ENCODE measurements at regions not wholly inside any gene's neighbourhood (a gene's known extent, or its start where the extent isn't known, plus 50 kb on each side); places are given as distances from the start of the nearest gene placed in this dataset.
A peak's percentile ranks its signal among the peaks of the same experiment; 100 is the strongest.

DNA sequence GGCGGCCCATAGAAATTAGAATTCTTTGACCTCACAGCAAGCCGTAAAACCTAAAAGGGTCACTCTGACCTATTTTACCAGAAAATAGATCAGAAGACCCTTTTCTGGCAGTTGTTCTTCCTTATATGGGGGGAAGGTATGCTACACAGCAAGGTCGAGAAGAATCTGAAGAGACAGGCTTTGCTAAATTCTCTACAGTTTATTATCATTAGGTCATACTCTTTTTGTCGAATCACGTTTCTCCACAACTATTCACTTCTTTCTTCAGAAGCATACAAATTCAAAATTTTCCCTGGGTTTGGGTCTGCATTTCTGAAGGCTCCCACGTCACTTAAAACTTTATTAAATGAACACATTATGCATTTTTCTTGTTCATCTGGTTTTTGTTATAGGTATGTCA is 229.5 kb upstream of the GRM7 start:
- H2AFZ ChIP-seq (ENCODE audit: low read length): no peak overlapping the region
- H3F3A ChIP-seq (ENCODE audit: insufficient read depth, low read length): no peaks in the 10 kb centered on the region
- H3K36me3 ChIP-seq (replicated peaks; ENCODE audit: insufficient read depth, low read length): no peaks in the 10 kb centered on the region
- no peak overlapping the region for H3K27ac ChIP-seq (ENCODE audit: low read length)
- TF ChIP-seq EZH2 (optimal IDR thresholded peaks at IDR 0.05; ENCODE audit: low read depth, low read length) (no peak), EZH2phosphoT487 (IDR thresholded peaks at IDR 0.05; ENCODE audit: low read length) (no peak)
- TF ChIP-seq, protein P1, sequence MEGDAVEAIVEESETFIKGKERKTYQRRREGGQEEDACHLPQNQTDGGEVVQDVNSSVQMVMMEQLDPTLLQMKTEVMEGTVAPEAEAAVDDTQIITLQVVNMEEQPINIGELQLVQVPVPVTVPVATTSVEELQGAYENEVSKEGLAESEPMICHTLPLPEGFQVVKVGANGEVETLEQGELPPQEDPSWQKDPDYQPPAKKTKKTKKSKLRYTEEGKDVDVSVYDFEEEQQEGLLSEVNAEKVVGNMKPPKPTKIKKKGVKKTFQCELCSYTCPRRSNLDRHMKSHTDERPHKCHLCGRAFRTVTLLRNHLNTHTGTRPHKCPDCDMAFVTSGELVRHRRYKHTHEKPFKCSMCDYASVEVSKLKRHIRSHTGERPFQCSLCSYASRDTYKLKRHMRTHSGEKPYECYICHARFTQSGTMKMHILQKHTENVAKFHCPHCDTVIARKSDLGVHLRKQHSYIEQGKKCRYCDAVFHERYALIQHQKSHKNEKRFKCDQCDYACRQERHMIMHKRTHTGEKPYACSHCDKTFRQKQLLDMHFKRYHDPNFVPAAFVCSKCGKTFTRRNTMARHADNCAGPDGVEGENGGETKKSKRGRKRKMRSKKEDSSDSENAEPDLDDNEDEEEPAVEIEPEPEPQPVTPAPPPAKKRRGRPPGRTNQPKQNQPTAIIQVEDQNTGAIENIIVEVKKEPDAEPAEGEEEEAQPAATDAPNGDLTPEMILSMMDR (IDR thresholded peaks at IDR 0.05; ENCODE audit: low read length): no peak
- no peaks in the 10 kb centered on the region for H3K9me2 ChIP-seq (replicated peaks; ENCODE audit: insufficient read depth, low read length)
- H3K9me3 ChIP-seq (replicated peaks; ENCODE audit: insufficient read depth, low read length): no peaks in the 10 kb centered on the region
- no peak for DNase-seq
- no peak overlapping the region for H3K9ac ChIP-seq (ENCODE audit: low read length)
- H3K4me3 ChIP-seq (ENCODE audit: low read length): no peak overlapping the region
- H3K4me1 ChIP-seq (ENCODE audit: low read length): no peaks in the 10 kb centered on the region
- no peaks in the 10 kb centered on the region for H4K20me1 ChIP-seq (ENCODE audit: insufficient read depth, low read length)
- no peak overlapping the region for H3K4me2 ChIP-seq (ENCODE audit: low read depth, low read length)
- no peaks in the 10 kb centered on the region for H3K79me2 ChIP-seq (ENCODE audit: low read length)
- no peaks in the 10 kb centered on the region for H3K27me3 ChIP-seq (replicated peaks; ENCODE audit: insufficient read depth, low read length)

DNA sequence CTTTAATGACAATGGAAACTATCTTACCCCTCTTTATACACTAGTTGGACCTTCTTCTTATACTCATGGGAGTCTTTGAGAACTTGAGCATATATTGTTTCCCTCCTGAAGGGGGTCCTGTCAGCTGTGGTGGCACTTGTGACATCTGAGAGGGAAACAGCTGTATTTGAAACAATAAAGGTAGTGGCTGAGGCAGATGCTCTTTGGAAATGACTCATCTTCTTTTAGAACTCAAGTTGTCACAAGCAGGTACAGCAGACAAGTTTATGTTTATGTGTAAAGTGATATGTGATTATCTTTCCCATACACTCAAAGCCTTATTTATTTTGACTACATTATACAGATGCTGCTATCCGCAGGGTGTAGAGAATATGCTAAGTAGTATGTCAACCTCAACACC is 220.0 kb upstream of the GRM7 start:
- Histone ChIP-seq H4K20me1 (ENCODE audit: insufficient read depth, low read length) (no peaks in the 10 kb centered on the region), H3K4me1 (ENCODE audit: low read length) (0 out of 2 replicates have a peak, but pooled peaks cover 10% of the 10 kb centered on the region), H3K27ac (ENCODE audit: low read length) (no peak overlapping the region), H3K9me2 (replicated peaks; ENCODE audit: insufficient read depth, low read length) (no peaks in the 10 kb centered on the region), H3K27me3 (replicated peaks; ENCODE audit: insufficient read depth, low read length) (no peaks in the 10 kb centered on the region), H3K4me3 (ENCODE audit: low read length) (no peak overlapping the region), H2AFZ (ENCODE audit: low read length) (no peak overlapping the region), H3K36me3 (replicated peaks; ENCODE audit: insufficient read depth, low read length) (no peaks in the 10 kb centered on the region), H3K79me2 (ENCODE audit: low read length) (no peaks in the 10 kb centered on the region), H3F3A (ENCODE audit: insufficient read depth, low read length) (peaks cover 5% of the 10 kb centered on the region; the same call in 1 of the 2 replicates), H3K9me3 (replicated peaks; ENCODE audit: insufficient read depth, low read length) (no peaks in the 10 kb centered on the region), H3K9ac (ENCODE audit: low read length) (no peak overlapping the region), H3K4me2 (ENCODE audit: low read depth, low read length) (no peak overlapping the region)
- DNase-seq: no peak
- TF ChIP-seq, protein P1 (IDR thresholded peaks at IDR 0.05; ENCODE audit: low read length): no peak
- TF ChIP-seq EZH2 (optimal IDR thresholded peaks at IDR 0.05; ENCODE audit: low read depth, low read length) (no peak), EZH2phosphoT487 (IDR thresholded peaks at IDR 0.05; ENCODE audit: low read length) (no peak)

DNA sequence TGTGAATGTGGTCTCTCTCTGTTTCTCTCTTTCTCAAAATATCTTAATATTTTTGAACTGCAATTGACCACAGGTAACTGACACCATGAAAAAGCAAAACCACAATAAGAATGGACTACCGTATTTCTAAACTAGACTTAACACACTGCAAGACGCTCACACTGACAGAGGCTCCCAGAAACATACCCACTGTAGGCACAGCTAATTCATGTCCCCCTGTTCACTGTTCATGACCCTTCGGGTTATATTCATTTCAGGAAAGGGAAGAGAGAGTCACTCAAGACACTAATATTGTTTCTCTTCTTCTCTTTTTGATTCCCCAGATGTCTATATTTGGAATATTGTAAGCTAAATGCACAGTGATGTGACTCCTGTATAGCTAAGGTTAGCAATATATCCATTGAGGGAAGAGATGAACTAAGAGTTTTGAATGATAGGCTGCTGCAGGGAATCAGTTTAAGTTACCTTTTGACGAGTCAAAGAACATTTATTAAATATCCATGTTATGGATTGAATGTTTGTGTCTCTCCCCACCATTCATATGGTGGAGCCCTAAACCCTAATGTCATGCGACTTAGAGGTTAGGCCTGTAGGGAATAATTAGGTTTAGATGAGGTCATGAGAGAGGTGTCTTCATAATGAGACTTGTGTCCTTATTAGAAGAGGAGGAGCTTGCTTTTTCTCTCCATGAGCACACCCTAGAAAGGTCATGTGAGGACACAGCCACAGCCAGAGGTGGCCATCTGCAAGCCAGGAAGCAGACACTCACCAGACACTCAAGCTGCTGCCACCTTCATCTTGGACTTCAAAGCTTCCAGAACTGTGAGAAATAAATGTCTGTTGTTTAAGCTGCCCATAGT is 216.6 kb upstream of the GRM7 start:
- H3F3A ChIP-seq (ENCODE audit: insufficient read depth, low read length): peaks cover 5% of the 10 kb centered on the region; the same call in 1 of the 2 replicates
- no peaks in the 10 kb centered on the region for H3K27me3 ChIP-seq (replicated peaks; ENCODE audit: insufficient read depth, low read length)
- H3K9me2 ChIP-seq (replicated peaks; ENCODE audit: insufficient read depth, low read length): no peaks in the 10 kb centered on the region
- peak; percentile 61 for DNase-seq
- no peak overlapping the region for H3K9ac ChIP-seq (ENCODE audit: low read length)
- no peak overlapping the region for H3K4me3 ChIP-seq (ENCODE audit: low read length)
- H3K27ac ChIP-seq (ENCODE audit: low read length): peak overlapping the region; percentile 54; the same call in 1 of the 2 replicates
- no peaks in the 10 kb centered on the region for H4K20me1 ChIP-seq (ENCODE audit: insufficient read depth, low read length)
- H3K79me2 ChIP-seq (ENCODE audit: low read length): no peaks in the 10 kb centered on the region
- H3K4me1 ChIP-seq (ENCODE audit: low read length): 0 out of 2 replicates have a peak, but pooled peaks cover 10% of the 10 kb centered on the region
- H2AFZ ChIP-seq (ENCODE audit: low read length): no peak overlapping the region; the same call in 1 of the 2 replicates
- TF ChIP-seq, protein P1 (IDR thresholded peaks at IDR 0.05; ENCODE audit: low read length): no peak
- TF ChIP-seq EZH2 (optimal IDR thresholded peaks at IDR 0.05; ENCODE audit: low read depth, low read length) (no peak), EZH2phosphoT487 (IDR thresholded peaks at IDR 0.05; ENCODE audit: low read length) (no peak)
- H3K4me2 ChIP-seq (ENCODE audit: low read depth, low read length): peak overlapping the region; percentile 33
- H3K36me3 ChIP-seq (replicated peaks; ENCODE audit: insufficient read depth, low read length): no peaks in the 10 kb centered on the region
- H3K9me3 ChIP-seq (replicated peaks; ENCODE audit: insufficient read depth, low read length): no peaks in the 10 kb centered on the region
